ENCODE measurements at regions not wholly inside any gene's neighbourhood (a gene's known extent, or its start where the extent isn't known, plus 50 kb on each side); places are given as distances from the start of the nearest gene placed in this dataset.

DNA sequence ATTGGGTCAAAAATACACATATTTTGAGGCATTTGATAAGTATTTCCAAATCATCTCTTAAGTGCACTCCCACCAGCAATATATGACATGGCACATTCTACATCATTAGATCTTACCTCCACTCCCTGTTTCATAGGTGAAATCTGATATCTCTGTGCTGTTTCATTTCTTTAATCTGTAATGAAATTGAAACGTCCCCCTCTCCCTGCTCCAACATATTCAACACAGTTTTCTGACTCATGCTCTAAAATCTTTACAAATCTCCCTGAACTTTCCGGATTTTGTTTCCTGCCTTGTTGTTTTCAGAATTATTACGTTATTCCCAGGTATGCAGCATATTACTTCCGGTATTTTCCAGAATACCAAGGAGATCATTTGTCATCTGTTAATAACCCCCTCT, 66.1 kb upstream of the AKT3 start:
- DNase-seq (ENCODE audit: low read depth in 2 of 2) = no peak

DNA sequence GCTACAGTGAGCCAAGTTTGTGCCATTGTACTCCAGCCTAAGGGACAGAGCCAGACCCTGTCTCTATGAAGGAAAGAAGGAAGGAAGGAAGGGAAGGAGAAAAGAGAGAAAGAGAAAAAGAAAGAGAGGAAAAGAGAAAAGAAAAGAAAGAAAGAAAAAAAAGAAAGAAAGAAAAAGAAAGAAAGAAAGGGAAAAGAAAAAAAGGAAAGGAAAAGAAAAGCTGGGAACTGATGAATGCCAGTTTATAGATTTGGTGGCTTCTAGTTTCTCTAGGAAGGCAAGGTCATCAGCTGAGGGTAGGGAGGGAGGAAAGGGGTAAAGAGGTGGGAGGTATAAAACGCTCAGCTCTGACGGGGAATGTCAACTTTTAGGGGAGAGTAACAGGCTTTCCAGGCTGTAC, 62.3 kb upstream of the AKT3 start:
- DNase-seq (ENCODE audit: low read depth in 2 of 2) = no peak

DNA sequence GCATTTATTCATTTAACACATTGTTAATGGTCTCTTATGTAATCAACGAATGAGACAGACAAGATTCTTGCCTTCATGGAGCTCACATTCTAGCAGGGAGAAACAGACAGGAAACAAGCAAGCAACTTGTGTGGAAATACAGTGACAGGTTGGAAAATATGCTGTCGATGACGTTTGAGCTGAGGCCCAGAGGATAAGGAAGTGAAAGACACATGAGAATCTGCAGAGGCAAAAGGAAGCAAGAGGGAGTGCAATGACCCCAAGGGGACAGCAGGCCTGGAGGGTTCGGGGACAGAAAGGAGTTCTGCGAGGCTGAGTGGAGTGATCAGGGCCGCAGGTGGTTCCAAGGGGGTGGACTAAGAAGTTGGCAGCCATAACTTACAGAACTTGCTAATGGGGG, 60.6 kb upstream of the AKT3 start:
- no peak for DNase-seq (ENCODE audit: low read depth in 2 of 2)

DNA sequence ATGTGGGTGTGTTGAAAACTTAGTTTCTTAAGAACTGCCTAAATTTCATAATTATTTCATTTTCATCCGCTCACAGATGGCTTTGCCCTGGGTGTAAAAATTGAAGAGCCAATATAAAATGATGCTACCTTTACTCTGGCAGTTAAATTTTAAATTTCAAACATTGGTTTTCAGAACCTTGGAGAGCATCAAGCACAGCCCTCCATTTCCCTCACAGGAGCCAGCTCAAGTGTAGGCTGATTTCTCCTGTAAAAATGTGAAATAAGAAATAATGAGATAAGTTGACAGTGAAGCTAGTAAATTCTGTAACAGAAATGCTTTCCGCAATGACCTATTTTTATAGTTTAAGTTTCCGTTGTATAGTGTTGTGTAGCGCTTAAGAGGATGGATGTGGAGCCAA, 53.9 kb upstream of the AKT3 start:
- no peak for DNase-seq (ENCODE audit: low read depth in 2 of 2)

DNA sequence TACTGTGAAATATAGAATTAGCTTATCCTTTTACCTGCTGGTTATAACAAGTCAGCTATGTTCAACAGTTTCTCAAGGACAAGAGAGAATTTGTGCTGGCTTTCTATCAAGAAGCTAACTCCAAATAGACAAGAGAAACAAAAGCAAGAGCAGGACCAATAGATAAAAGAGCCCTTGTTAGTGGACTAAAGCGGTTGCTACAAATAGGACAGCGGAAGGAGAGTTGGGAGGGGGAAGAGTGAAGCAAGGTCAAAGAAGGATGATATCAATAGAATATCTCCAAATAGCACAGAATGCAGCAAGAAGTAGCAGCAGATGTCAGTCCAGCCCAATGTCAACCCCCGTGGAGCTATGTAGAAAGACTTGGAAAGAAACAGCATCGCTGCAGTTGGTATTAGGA, 53.0 kb upstream of the AKT3 start:
- no peak for DNase-seq (ENCODE audit: low read depth in 2 of 2)

DNA sequence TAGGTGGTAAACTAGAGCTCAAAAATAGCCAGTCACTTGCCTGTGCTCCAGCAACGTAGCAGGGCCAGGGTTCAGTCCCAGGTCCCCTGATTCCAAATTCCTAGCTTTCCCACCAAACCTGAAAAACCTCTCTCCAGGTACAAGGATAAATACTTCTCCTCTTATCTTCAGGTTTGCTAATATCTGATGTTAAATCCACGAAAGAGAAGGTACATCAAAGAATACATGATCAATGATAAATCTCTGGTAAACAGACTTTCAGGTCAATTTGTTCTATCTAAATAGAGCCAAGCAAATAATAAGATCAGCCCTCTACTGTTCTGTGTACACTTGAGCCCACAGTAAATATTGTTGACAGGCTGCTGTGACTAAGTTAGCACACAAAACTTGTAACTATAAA, 52.1 kb upstream of the AKT3 start:
- no peak for DNase-seq (ENCODE audit: low read depth in 2 of 2)
